ENCODE measurements at regions not wholly inside any gene's neighbourhood (a gene's known extent, or its start where the extent isn't known, plus 50 kb on each side); places are given as distances from the start of the nearest gene placed in this dataset.
A peak's percentile ranks its signal among the peaks of the same experiment; 100 is the strongest.

GRCh38 chr10:84632866-84633265 lies 304.5 kb downstream of the CCSER2 start:
- no peaks in the 10 kb centered on the region for H3K27me3 ChIP-seq (ENCODE audit: insufficient read depth)
- Mint-ChIP-seq H3K4me3 (no peak overlapping the region), H3K9me3 (peaks cover 4% of the 10 kb centered on the region; the same call in 1 of the 3 replicates), H3K27me3 (ENCODE audit: insufficient read depth, low read depth, poor library complexity) (no peaks in the 10 kb centered on the region), H3K27ac (no peak overlapping the region), H3K36me3 (ENCODE audit: low read depth) (no peaks in the 10 kb centered on the region), H3K4me1 (no peaks in the 10 kb centered on the region)
- H3F3A ChIP-seq (replicated peaks; ENCODE audit: low read depth): no peaks in the 10 kb centered on the region
- H3K27ac ChIP-seq (ENCODE audit: low read depth): no peak overlapping the region
- H3K36me3 ChIP-seq (ENCODE audit: insufficient read depth): no peaks in the 10 kb centered on the region
- H2AFZ ChIP-seq: no peak overlapping the region
- no peaks in the 10 kb centered on the region for H3K79me2 ChIP-seq (replicated peaks; ENCODE audit: insufficient read depth)
- no peak overlapping the region for H3K4me3 ChIP-seq
- ATAC-seq: peak; percentile 74
- H3K4me2 ChIP-seq: no peak overlapping the region
- no peaks in the 10 kb centered on the region for H3K9me2 ChIP-seq (ENCODE audit: insufficient read depth)
- no peaks in the 10 kb centered on the region for H3K4me1 ChIP-seq (ENCODE audit: insufficient read depth)
- TF ChIP-seq ZNF114 (CRISPR knock-in tag; IDR thresholded peaks at IDR 0.05) (no peak), STAT1 (IDR thresholded peaks at IDR 0.05; ENCODE audit: unreplicated experiment) (no peak), ZNF331 (CRISPR knock-in tag; IDR thresholded peaks at IDR 0.05; ENCODE audit: low read depth) (no peak), POLR2AphosphoS5 (IDR thresholded peaks at IDR 0.05; ENCODE audit: low read depth) (no peak), CTCF (conservative IDR thresholded peaks at IDR 0.05; ENCODE audit: low read depth in 2 of 2) (no peak), EZH2 (IDR thresholded peaks at IDR 0.05; ENCODE audit: low read depth, unreplicated experiment) (no peak), EZH2phosphoT487 (IDR thresholded peaks at IDR 0.05; ENCODE audit: unreplicated experiment) (no peak), ZNF462 (CRISPR knock-in tag; IDR thresholded peaks at IDR 0.05) (no peak), NANOG (IDR thresholded peaks at IDR 0.05; ENCODE audit: borderline replicate concordance) (no peak), CREB1 (CRISPR knock-in tag; IDR thresholded peaks at IDR 0.05; ENCODE audit: low read depth) (no peak), JUNB (IDR thresholded peaks at IDR 0.05; ENCODE audit: unreplicated experiment) (no peak), REST (IDR thresholded peaks at IDR 0.05; ENCODE audit: unreplicated experiment) (no peak)
- TF ChIP-seq, protein P1, sequence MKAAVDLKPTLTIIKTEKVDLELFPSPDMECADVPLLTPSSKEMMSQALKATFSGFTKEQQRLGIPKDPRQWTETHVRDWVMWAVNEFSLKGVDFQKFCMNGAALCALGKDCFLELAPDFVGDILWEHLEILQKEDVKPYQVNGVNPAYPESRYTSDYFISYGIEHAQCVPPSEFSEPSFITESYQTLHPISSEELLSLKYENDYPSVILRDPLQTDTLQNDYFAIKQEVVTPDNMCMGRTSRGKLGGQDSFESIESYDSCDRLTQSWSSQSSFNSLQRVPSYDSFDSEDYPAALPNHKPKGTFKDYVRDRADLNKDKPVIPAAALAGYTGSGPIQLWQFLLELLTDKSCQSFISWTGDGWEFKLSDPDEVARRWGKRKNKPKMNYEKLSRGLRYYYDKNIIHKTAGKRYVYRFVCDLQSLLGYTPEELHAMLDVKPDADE (IDR thresholded peaks at IDR 0.05): no peak
- peak; percentile 17 for DNase-seq (ENCODE audit: low spot score)
- no peaks in the 10 kb centered on the region for H4K20me1 ChIP-seq (replicated peaks; ENCODE audit: insufficient read depth)

Data from GM23338 (cell line).